ENCODE measurements at regions not wholly inside any gene's neighbourhood (a gene's known extent, or its start where the extent isn't known, plus 50 kb on each side); places are given as distances from the start of the nearest gene placed in this dataset.

DNA sequence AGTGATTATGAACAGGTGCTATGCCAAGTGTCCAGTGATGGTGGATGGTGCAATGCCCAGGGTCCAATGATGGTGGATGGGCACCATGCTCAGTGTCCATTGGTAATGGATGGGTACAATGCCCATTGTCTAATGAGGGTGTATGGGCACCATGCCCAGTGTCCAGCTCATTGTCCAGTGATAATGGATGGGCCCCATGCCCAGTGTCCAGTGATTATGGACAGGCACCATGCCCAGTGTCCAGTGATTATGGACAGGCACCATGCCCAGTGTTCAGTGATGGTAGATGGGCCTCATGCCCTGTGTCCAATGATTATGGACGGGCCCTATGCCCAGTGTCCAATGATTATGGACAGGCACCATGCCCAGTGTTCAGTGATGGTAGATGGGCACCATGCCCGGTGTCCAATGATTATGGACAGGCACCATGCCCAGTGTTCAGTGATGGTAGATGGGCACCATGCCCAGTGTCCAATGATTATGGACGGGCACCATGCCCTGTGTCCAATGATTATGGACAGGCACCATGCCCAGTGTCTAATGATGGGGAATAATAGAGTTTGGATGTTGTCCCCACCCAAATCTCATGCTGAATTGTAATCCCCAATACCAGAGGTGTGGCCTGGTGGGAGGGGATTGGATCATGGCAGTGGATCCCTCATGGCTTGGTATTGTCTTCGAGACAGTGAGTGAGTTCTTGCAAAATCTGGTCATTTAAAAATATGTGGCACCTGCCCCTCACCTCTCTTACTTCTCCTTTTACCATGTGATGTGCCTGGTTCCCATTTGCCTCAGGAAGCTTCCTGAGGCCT lies 87.8 kb downstream of the ANKRD10 start:
- TF ChIP-seq CTCF (IDR thresholded peaks at IDR 0.05; ENCODE audit: poor library complexity, severe bottlenecking) (no peak), SMC3 (conservative IDR thresholded peaks at IDR 0.05; ENCODE audit: poor library complexity) (no peak), MXI1 (conservative IDR thresholded peaks at IDR 0.05; ENCODE audit: poor library complexity, severe bottlenecking) (no peak), EP300 (conservative IDR thresholded peaks at IDR 0.05; ENCODE audit: poor library complexity, severe bottlenecking) (no peak), POLR2AphosphoS5 (IDR thresholded peaks at IDR 0.05) (no peak)
- TF ChIP-seq, protein P1, sequence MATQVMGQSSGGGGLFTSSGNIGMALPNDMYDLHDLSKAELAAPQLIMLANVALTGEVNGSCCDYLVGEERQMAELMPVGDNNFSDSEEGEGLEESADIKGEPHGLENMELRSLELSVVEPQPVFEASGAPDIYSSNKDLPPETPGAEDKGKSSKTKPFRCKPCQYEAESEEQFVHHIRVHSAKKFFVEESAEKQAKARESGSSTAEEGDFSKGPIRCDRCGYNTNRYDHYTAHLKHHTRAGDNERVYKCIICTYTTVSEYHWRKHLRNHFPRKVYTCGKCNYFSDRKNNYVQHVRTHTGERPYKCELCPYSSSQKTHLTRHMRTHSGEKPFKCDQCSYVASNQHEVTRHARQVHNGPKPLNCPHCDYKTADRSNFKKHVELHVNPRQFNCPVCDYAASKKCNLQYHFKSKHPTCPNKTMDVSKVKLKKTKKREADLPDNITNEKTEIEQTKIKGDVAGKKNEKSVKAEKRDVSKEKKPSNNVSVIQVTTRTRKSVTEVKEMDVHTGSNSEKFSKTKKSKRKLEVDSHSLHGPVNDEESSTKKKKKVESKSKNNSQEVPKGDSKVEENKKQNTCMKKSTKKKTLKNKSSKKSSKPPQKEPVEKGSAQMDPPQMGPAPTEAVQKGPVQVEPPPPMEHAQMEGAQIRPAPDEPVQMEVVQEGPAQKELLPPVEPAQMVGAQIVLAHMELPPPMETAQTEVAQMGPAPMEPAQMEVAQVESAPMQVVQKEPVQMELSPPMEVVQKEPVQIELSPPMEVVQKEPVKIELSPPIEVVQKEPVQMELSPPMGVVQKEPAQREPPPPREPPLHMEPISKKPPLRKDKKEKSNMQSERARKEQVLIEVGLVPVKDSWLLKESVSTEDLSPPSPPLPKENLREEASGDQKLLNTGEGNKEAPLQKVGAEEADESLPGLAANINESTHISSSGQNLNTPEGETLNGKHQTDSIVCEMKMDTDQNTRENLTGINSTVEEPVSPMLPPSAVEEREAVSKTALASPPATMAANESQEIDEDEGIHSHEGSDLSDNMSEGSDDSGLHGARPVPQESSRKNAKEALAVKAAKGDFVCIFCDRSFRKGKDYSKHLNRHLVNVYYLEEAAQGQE (IDR thresholded peaks at IDR 0.05; ENCODE audit: borderline replicate concordance), result no peak

Data from neural cell (in vitro differentiated cells).